WERI-Rb-1 (cell line): ENCODE measurements at regions not wholly inside any gene's neighbourhood (a gene's known extent, or its start where the extent isn't known, plus 50 kb on each side); places are given as distances from the start of the nearest gene placed in this dataset.
"Not testable (repeated sequence)": the region's sequence is repeated elsewhere in the genome, so short reads cannot be mapped to it uniquely, and the experiment has no call there.

Experiments
- DNase-seq: peaks from one replicate; pipeline ENCODE4 v3.0.0-alpha.2; 2020
- H3K27ac ChIP-seq: fragments of 250-450 bp; sonication (Bioruptor Pico); 2 replicates; pipeline ENCODE4 v1.5.1; 2020; ENCODE audit warnings: mild to moderate bottlenecking, moderate library complexity
- H3K27me3 ChIP-seq: fragments of 250-450 bp; sonication (Bioruptor Pico); 2 replicates; pipeline ENCODE4 v1.5.1; 2021; ENCODE audit warnings: mild to moderate bottlenecking, low read depth, moderate library complexity; ENCODE audit not compliant: insufficient read depth, severe bottlenecking
- H3K36me3 ChIP-seq: fragments of 250-450 bp; sonication (Bioruptor Pico); 2 replicates; pipeline ENCODE4 v1.5.1; 2020; ENCODE audit warnings: mild to moderate bottlenecking, moderate library complexity
- H3K4me3 ChIP-seq: 2 replicates; pipeline ENCODE4 v1.5.1; 2011; ENCODE audit warnings: low read depth, mild to moderate bottlenecking, control low read depth, low read length
- H3K9me3 ChIP-seq: fragments of 250-450 bp; sonication (Bioruptor Pico); 2 replicates; pipeline ENCODE4 v1.5.1; 2021; ENCODE audit warnings: mild to moderate bottlenecking, moderate library complexity; ENCODE audit not compliant: severe bottlenecking
- TF ChIP-seq, protein P1 (sequence below): IDR thresholded peaks from 2 replicates; pipeline ENCODE4 v1.5.1; 2011; ENCODE audit warnings: low read depth, mild to moderate bottlenecking, control low read depth, inconsistent platforms, low read length

GRCh38 chr22:49006207-49007012, 821.3 kb downstream of the BRD1 start:
- TF ChIP-seq, protein P1, sequence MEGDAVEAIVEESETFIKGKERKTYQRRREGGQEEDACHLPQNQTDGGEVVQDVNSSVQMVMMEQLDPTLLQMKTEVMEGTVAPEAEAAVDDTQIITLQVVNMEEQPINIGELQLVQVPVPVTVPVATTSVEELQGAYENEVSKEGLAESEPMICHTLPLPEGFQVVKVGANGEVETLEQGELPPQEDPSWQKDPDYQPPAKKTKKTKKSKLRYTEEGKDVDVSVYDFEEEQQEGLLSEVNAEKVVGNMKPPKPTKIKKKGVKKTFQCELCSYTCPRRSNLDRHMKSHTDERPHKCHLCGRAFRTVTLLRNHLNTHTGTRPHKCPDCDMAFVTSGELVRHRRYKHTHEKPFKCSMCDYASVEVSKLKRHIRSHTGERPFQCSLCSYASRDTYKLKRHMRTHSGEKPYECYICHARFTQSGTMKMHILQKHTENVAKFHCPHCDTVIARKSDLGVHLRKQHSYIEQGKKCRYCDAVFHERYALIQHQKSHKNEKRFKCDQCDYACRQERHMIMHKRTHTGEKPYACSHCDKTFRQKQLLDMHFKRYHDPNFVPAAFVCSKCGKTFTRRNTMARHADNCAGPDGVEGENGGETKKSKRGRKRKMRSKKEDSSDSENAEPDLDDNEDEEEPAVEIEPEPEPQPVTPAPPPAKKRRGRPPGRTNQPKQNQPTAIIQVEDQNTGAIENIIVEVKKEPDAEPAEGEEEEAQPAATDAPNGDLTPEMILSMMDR, result no peak
- DNase-seq, result peak; percentile 1
- Histone ChIP-seq H3K27me3 (no peaks in the 10 kb centered on the region), H3K27ac (no peak overlapping the region), H3K9me3 (peaks cover 3% of the 10 kb centered on the region), H3K36me3 (no peaks in the 10 kb centered on the region), H3K4me3 (no peak overlapping the region)

GRCh38 chr22:49005557-49005956, 822.1 kb downstream of the BRD1 start:
- TF ChIP-seq, protein P1, result no peak
- Histone ChIP-seq H3K27me3 (no peaks in the 10 kb centered on the region), H3K27ac (no peak overlapping the region), H3K9me3 (peaks cover 3% of the 10 kb centered on the region), H3K4me3 (no peak overlapping the region), H3K36me3 (no peaks in the 10 kb centered on the region)
- peak; percentile 2 for DNase-seq

DNA sequence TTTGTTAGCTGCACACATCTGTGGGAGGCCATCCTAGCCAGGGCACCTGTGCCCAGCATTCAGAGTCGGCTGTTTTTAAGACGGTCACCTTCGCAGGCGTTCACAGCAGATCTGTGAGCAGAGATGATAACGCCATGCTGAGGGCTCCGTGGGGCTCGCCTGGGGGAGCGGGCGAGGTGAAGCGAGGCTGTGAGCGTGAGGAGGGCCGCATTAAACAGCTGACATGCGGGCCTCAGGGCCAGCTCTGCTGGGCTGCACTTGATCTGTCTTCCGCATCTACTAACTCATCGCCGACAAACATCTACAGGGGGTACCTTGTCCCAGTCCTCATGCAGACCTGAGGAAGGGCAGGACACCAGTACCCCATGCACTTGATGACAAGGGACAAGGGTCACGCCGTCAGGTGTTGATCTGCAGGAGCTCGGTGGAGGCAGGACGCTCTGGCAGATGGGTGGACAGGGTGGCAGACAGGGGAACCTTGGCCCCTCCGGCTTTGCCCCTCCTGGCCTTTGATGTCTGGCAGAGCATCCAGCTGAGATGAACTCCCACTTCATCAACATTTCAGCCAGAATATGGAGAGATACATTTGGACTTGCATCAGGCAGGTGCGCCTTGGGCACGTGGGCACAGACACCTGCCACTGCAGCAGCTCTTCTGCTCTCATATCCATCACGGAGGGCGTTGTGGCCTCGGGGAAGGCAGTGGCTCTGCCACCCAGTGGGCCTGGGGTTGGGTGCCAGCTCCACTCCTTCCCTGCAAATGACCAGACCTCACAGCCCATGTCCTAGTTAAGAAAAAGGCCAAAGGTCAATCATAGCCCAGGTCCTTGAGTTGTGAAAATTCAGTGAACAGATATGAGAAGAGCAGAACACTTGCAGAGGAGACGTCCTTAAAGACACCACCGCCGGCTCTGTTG, 822.9 kb downstream of the BRD1 start:
- no peaks in the 10 kb centered on the region for H3K36me3 ChIP-seq
- H3K27ac ChIP-seq, result no peak overlapping the region
- H3K27me3 ChIP-seq, result no peaks in the 10 kb centered on the region

DNA sequence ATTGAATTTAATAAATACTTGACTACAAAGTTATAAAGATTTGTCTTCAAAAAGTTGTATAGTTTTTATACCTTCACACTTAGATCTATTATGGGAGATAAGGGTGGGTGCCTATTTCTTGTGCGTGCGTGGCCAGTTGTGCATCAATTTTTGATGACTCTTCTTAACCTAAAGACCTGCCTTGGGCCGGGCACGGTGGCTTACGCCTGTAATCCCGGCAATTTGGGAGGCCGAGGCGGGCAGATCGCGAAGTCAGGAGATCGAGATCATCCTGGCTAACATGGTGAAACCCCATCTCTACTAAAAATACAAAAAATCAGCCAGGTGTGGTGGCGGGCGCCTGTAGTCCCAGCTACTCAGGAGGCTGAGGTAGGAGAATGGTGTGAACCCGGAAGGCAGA, 830.1 kb downstream of the BRD1 start:
- H3K9me3 ChIP-seq, DNase-seq, H3K27ac ChIP-seq, H3K4me3 ChIP-seq, H3K27me3 ChIP-seq, H3K36me3 ChIP-seq: not testable (repeated sequence)

More for the DNA sequence above, 822.9 kb downstream of the BRD1 start:
- Histone ChIP-seq H3K9me3 (peaks cover 3% of the 10 kb centered on the region), H3K4me3 (no peak overlapping the region)
- DNase-seq, result peak; percentile 3
- TF ChIP-seq, protein P1, result no peak

GRCh38 chr22:48993655-48994054, 834.0 kb downstream of the BRD1 start:
- DNase-seq, result no peak
- Histone ChIP-seq H3K27ac (no peak overlapping the region), H3K4me3 (no peak overlapping the region), H3K27me3 (no peaks in the 10 kb centered on the region), H3K36me3 (no peaks in the 10 kb centered on the region), H3K9me3 (no peaks in the 10 kb centered on the region)
- TF ChIP-seq, protein P1, result no peak

GRCh38 chr22:48984639-48985038, 843.0 kb downstream of the BRD1 start:
- TF ChIP-seq, protein P1, result no peak
- H3K9me3 ChIP-seq, result no peaks in the 10 kb centered on the region
- H3K4me3 ChIP-seq, result no peak overlapping the region
- no peaks in the 10 kb centered on the region for H3K27me3 ChIP-seq
- H3K36me3 ChIP-seq, result no peaks in the 10 kb centered on the region
- no peak overlapping the region for H3K27ac ChIP-seq
- DNase-seq, result no peak
